ENCODE measurements at regions not wholly inside any gene's neighbourhood (a gene's known extent, or its start where the extent isn't known, plus 50 kb on each side); places are given as distances from the start of the nearest gene placed in this dataset.
"Not testable (repeated sequence)": the region's sequence is repeated elsewhere in the genome, so short reads cannot be mapped to it uniquely, and the experiment has no call there.

DNA sequence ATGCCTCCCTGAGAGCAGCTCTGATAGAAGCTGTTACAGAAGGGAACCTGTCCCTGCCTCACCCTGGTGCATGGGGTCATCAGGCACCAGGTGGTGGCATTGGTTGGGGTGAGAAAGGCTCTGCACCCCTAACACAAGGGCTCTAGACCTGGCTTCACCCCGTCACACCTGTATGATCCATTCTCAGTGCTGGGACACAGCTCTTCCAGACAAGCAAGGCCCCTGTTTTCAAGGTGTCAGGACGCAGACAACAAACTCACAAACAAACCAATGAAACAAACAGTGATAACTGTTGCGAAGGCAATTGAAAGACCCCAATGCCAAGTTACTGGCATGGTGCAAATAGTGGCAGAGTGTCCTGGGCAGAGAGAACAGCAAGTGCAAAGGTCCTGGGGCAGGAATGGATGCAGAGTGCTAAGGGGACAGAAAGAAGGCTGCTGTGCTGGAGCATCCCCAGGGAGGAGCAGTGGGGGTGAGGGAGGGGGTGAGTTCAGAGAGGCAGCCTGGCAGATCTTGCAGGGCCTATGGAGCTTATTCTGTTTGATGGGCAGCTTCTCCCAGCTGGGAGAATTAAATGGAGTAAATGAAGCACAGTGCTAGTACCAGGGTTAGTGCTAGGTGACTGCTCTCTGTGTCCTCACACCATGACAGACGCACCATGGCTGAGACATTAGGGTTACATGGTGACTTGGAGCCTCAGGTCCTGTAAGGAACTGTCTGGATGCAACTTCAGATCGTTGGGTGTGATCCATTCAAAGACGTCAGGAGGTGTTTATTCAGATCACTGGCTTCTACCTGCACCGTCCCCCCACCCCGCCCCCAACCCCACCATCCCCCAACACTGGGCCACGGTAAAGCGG lies 67.9 kb upstream of the UNC5A start:
- no peaks in the 10 kb centered on the region for H3K4me1 ChIP-seq (ENCODE audit: insufficient read depth, low read length)
- H3K27ac ChIP-seq (ENCODE audit: low read depth, low read length), result no peak overlapping the region
- no peaks in the 10 kb centered on the region for H3K9me3 ChIP-seq (ENCODE audit: low read length)
- H3K4me3 ChIP-seq (ENCODE audit: low read depth in 1 of 2, low read length in 2 of 2), result no peak overlapping the region
- H3K36me3 ChIP-seq (ENCODE audit: insufficient read depth, low read length), result no peaks in the 10 kb centered on the region
- H3K27me3 ChIP-seq (ENCODE audit: control insufficient read depth in 1 of 2, insufficient read depth in 2 of 2, low read length in 2 of 2), result peaks cover 11 to 45% of the 10 kb centered on the region in 2 donors
- no peak overlapping the region for H3K9ac ChIP-seq (ENCODE audit: low read length)

DNA sequence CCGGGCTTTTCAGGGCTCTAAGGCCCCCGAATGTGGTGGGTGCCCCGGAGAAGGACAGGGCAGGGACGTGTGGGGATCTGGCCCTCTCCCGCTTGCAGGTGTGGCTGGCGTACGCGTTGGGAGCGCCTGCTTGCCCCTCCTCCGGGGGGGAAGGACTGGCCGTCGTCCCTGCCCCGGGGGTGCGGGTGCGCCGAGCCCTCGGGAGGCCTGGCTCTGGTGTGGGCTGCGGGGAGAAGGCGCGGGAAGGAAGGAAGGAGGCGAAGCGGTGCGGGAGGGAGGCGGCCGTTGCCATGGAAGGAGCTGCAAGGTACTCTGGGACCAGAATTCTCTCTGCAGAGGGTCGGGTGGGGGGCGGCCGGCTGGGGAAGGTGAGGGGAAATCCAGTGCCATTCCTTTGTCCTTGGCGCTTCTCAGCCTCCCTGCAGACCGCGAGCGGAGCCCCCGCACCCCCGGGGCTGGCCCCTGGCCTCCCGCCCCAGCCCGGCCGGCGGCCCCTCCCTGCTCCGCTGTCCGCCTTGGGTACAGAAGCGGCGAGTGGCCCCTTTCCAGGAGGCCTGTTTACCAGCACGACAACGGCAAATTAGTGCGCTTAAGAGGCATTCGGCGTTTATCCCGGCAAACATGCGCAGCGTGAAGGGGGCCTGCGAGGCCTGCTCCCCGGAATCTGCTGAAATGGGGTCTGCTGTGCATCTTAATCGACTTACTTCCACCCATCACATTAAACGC lies 67.1 kb upstream of the UNC5A start:
- no peak overlapping the region for H3K4me3 ChIP-seq (ENCODE audit: low read depth in 1 of 2, low read length in 2 of 2)
- H3K9ac ChIP-seq (ENCODE audit: low read length), result no peak overlapping the region
- H3K27ac ChIP-seq (ENCODE audit: low read depth, low read length), result no peak overlapping the region
- no peaks in the 10 kb centered on the region for H3K4me1 ChIP-seq (ENCODE audit: insufficient read depth, low read length)
- H3K9me3 ChIP-seq (ENCODE audit: low read length), result no peaks in the 10 kb centered on the region
- H3K27me3 ChIP-seq (ENCODE audit: control insufficient read depth in 1 of 2, insufficient read depth in 2 of 2, low read length in 2 of 2), result peaks cover 11 to 50% of the 10 kb centered on the region in 2 donors
- no peaks in the 10 kb centered on the region for H3K36me3 ChIP-seq (ENCODE audit: insufficient read depth, low read length)

DNA sequence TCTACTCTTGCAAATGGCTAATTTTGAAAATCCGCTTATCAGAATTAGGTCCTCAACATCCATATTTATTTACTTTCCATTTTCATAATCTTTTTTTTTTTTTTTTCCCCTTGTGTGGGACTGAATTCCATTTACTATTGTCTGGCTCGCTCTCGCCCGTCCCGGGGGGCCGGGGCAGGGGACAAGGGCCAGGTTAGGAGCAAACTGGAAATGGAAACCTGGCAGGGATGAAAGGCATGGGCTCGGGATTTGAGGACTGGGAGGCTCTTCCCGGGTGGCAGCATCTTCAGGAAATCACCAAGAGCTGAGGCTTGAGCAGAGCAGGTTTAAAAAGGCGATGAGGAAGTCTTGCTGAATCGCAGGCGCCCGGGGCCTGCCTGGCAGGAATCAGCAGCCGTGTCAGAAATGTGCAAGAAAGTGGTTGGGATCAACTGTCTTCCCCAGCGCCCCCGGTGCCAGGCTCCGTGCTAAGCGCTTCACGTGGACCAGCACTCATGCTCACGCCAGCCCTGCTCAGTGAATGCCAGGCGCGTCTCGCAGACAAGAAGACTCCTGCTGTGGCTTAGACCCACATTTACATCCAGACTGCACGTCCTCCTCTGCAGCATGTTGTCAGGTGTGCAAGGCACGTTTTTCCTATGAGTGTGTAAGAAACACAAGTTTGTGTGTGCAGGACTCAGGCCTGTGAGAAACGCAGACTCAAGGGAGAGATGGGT lies 66.3 kb upstream of the UNC5A start:
- Histone ChIP-seq H3K36me3 (ENCODE audit: insufficient read depth, low read length) (no peaks in the 10 kb centered on the region), H3K9ac (ENCODE audit: low read length) (no peak overlapping the region), H3K4me3 (ENCODE audit: low read depth in 1 of 2, low read length in 2 of 2) (no peak overlapping the region), H3K27ac (ENCODE audit: low read depth, low read length) (no peak overlapping the region), H3K4me1 (ENCODE audit: insufficient read depth, low read length) (no peaks in the 10 kb centered on the region), H3K9me3 (ENCODE audit: low read length) (no peaks in the 10 kb centered on the region), H3K27me3 (ENCODE audit: control insufficient read depth in 1 of 2, insufficient read depth in 2 of 2, low read length in 2 of 2) (peaks cover 11 to 50% of the 10 kb centered on the region in 2 donors)

- no peaks in the 10 kb centered on the region for H3K4me1 ChIP-seq (ENCODE audit: insufficient read depth, low read length)
- H3K9me3 ChIP-seq (ENCODE audit: low read length), result no peaks in the 10 kb centered on the region
- H3K27ac ChIP-seq (ENCODE audit: low read depth, low read length), result no peak overlapping the region
- H3K9ac ChIP-seq (ENCODE audit: low read length), result no peak overlapping the region
- no peaks in the 10 kb centered on the region for H3K36me3 ChIP-seq (ENCODE audit: insufficient read depth, low read length)
- H3K27me3 ChIP-seq (ENCODE audit: control insufficient read depth in 1 of 2, insufficient read depth in 2 of 2, low read length in 2 of 2), result peaks cover 11 to 50% of the 10 kb centered on the region in 2 donors
- H3K4me3 ChIP-seq (ENCODE audit: low read depth in 1 of 2, low read length in 2 of 2), result no peak overlapping the region
These were observed 65.8 kb upstream of the UNC5A start for GRCh38 chr5:176744584-176744965.

DNA sequence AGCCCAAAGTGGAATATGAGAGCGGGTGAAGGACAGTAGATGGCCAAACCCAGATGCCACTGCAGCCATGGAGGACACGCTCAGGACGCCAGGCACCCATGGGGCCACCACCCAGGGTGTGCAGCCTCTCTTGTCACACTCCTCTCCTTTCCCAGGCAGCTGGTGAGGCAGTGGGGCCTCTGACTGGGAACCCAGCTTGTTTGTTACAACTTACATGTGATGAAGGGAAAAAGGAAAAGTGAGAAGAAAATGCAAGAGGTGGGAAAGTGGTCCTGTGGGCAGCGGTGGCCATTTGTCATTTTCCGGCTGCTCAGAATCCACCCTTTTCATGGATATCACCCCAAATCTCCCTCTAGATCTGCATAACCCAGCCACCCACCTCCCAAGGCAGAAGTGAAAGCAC lies 62.7 kb upstream of the UNC5A start:
- no peaks in the 10 kb centered on the region for H3K9me3 ChIP-seq (ENCODE audit: low read length)
- H3K27ac ChIP-seq (ENCODE audit: low read depth, low read length), result no peak overlapping the region
- no peak overlapping the region for H3K9ac ChIP-seq (ENCODE audit: low read length)
- H3K4me1 ChIP-seq (ENCODE audit: insufficient read depth, low read length), result no peaks in the 10 kb centered on the region
- H3K36me3 ChIP-seq (ENCODE audit: insufficient read depth, low read length), result no peaks in the 10 kb centered on the region
- H3K27me3 ChIP-seq (ENCODE audit: control insufficient read depth in 1 of 2, insufficient read depth in 2 of 2, low read length in 2 of 2), result peaks cover 6 to 42% of the 10 kb centered on the region in 2 donors
- no peak overlapping the region for H3K4me3 ChIP-seq (ENCODE audit: low read depth in 1 of 2, low read length in 2 of 2)

GRCh38 chr5:176748073-176748966 lies 62.0 kb upstream of the UNC5A start:
- H3K36me3 ChIP-seq (ENCODE audit: insufficient read depth, low read length), result no peaks in the 10 kb centered on the region
- no peaks in the 10 kb centered on the region for H3K9me3 ChIP-seq (ENCODE audit: low read length)
- H3K4me1 ChIP-seq (ENCODE audit: insufficient read depth, low read length), result no peaks in the 10 kb centered on the region
- H3K9ac ChIP-seq (ENCODE audit: low read length), result no peak overlapping the region
- no peak overlapping the region for H3K27ac ChIP-seq (ENCODE audit: low read depth, low read length)
- peaks cover 6 to 37% of the 10 kb centered on the region in 2 donors for H3K27me3 ChIP-seq (ENCODE audit: control insufficient read depth in 1 of 2, insufficient read depth in 2 of 2, low read length in 2 of 2)
- H3K4me3 ChIP-seq (ENCODE audit: low read depth in 1 of 2, low read length in 2 of 2), result no peak overlapping the region

- Histone ChIP-seq H3K27me3 (ENCODE audit: control insufficient read depth in 1 of 2, insufficient read depth in 2 of 2, low read length in 2 of 2) (peaks cover 0 to 27% of the 10 kb centered on the region in 2 donors), H3K9me3 (ENCODE audit: low read length) (no peaks in the 10 kb centered on the region), H3K27ac (ENCODE audit: low read depth, low read length) (no peak overlapping the region), H3K9ac (ENCODE audit: low read length) (no peak overlapping the region), H3K4me1 (ENCODE audit: insufficient read depth, low read length) (no peaks in the 10 kb centered on the region), H3K36me3 (ENCODE audit: insufficient read depth, low read length) (no peaks in the 10 kb centered on the region), H3K4me3 (ENCODE audit: low read depth in 1 of 2, low read length in 2 of 2) (no peak overlapping the region)
These were observed 61.1 kb upstream of the UNC5A start for GRCh38 chr5:176748967-176749935.

- Histone ChIP-seq H3K9ac (ENCODE audit: low read length) (no peak overlapping the region), H3K36me3 (ENCODE audit: insufficient read depth, low read length) (no peaks in the 10 kb centered on the region), H3K27ac (ENCODE audit: low read depth, low read length) (no peak overlapping the region), H3K27me3 (ENCODE audit: control insufficient read depth in 1 of 2, insufficient read depth in 2 of 2, low read length in 2 of 2) (peaks cover 0 to 18% of the 10 kb centered on the region in 2 donors), H3K9me3 (ENCODE audit: low read length) (no peaks in the 10 kb centered on the region), H3K4me1 (ENCODE audit: insufficient read depth, low read length) (no peaks in the 10 kb centered on the region), H3K4me3 (ENCODE audit: low read depth in 1 of 2, low read length in 2 of 2) (no peak overlapping the region)
These were observed 60.2 kb upstream of the UNC5A start for GRCh38 chr5:176750144-176750543.

DNA sequence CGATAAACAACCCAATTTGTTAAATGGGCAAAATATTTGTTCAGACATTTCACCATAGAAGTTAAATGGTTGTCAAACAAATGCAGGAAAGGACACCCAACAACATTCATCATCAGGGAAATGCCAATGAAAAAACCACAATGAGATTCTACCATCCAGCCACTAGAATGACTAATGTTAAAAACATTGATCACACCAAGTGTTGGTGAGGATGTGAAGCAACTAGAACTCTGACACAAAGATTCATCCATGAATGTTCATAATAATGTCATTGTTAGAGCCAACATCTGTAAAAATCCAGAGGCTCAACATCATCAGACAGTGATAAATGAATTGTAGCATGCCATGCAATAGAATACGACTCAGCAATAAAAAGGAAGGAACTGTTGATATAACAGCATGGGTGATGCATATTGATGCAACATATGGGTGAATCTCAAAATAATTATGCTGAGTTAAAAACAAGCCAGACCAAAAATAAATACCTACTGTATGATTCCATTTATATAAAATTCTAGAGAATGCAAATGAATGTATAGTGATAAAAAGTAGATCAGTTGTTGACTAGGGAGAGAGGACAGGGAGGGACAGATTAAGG lies 55.9 kb upstream of the UNC5A start:
- H3K9me3 ChIP-seq (ENCODE audit: low read length), result no peaks in the 10 kb centered on the region
- H3K27ac ChIP-seq (ENCODE audit: low read depth, low read length), result no peak overlapping the region
- no peaks in the 10 kb centered on the region for H3K27me3 ChIP-seq (ENCODE audit: control insufficient read depth in 1 of 2, insufficient read depth in 2 of 2, low read length in 2 of 2)
- H3K9ac ChIP-seq (ENCODE audit: low read length), result no peak overlapping the region
- no peaks in the 10 kb centered on the region for H3K4me1 ChIP-seq (ENCODE audit: insufficient read depth, low read length)
- H3K4me3 ChIP-seq (ENCODE audit: low read depth in 1 of 2, low read length in 2 of 2), result no peak overlapping the region
- no peaks in the 10 kb centered on the region for H3K36me3 ChIP-seq (ENCODE audit: insufficient read depth, low read length)

DNA sequence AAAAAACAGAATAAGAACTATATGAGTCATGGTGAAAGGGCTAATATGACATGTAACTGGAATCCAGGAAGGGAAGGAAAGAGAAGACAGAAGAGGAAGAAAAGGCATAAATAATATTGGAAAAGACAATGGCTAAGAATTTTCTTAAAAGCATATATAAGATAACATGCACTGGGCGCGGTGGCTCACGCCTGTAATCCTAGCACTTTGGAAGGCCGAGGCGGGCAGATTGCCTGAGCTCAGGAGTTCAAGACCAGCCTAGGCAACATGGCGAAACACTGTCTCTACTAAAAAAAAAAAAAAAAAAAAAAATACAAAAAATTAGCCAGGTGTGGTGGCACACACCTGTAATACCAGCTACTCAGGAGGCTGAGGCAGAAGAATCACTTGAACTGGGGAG lies 54.8 kb upstream of the UNC5A start:
- H3K9me3 ChIP-seq (ENCODE audit: low read length); H3K4me1 ChIP-seq (ENCODE audit: insufficient read depth, low read length); H3K27me3 ChIP-seq (ENCODE audit: control insufficient read depth in 1 of 2, insufficient read depth in 2 of 2, low read length in 2 of 2); H3K9ac ChIP-seq (ENCODE audit: low read length); H3K27ac ChIP-seq (ENCODE audit: low read depth, low read length); H3K4me3 ChIP-seq (ENCODE audit: low read depth in 1 of 2, low read length in 2 of 2); H3K36me3 ChIP-seq (ENCODE audit: insufficient read depth, low read length): not testable (repeated sequence)
